Pancreas (tissue), 10 donors: ENCODE measurements at regions not wholly inside any gene's neighbourhood (a gene's known extent, or its start where the extent isn't known, plus 50 kb on each side); places are given as distances from the start of the nearest gene placed in this dataset.

Source experiments
- ATAC-seq, 4 donors: fragments of 200-7000 bp; cut with Tn5 transposase; one replicate each; pipeline versions ENCODE4 v1.8.0 to v1.9.1; 2020; ENCODE audit warnings: mild to moderate bottlenecking in 4 of 4, moderate library complexity in 4 of 4
- DNase-seq, 6 donors: peaks; one replicate each; pipeline ENCODE4 v3.0.0-alpha.2; 2020
- FAIRE-seq: peaks from 2 replicates; lab custom pipeline; 2012; peaks lifted over from hg19 to GRCh38; lab: Jason Lieb, UNC
- H3K27ac ChIP-seq, 4 donors: fragments of 200-600 bp; sonication (generic); 1 replicate in 3 of 4; 2 replicates in 1 of 4; pipeline versions ENCODE4 v1.5.0 to v1.8.0; 2020
- H3K27me3 ChIP-seq, 4 donors: fragments of 200-600 bp; one replicate each; pipeline ENCODE4 v1.8.0; 2021
- H3K36me3 ChIP-seq, 3 donors: fragments of 200-600 bp; sonication (generic) in 1 of 3; one replicate each; pipeline versions ENCODE4 v1.5.0 to v1.8.0; 2020 to 2021
- H3K4me1 ChIP-seq, 3 donors: fragments of 200-600 bp; one replicate each; pipeline ENCODE4 v1.8.0; 2021
- H3K4me3 ChIP-seq, 4 donors: fragments of 200-600 bp; sonication (generic) in 2 of 4; one replicate each; pipeline versions ENCODE4 v1.5.0 to v1.8.0; 2020 to 2021
- H3K9me3 ChIP-seq, 4 donors: fragments of 200-600 bp; one replicate each; pipeline ENCODE4 v1.8.0; 2021
- CTCF ChIP-seq, 4 donors: fragments of 200-600 bp; sonication (generic) in 3 of 4; IDR thresholded peaks; one replicate each; pipeline versions ENCODE4 v1.5.0 to v1.8.0; 2021; ENCODE audit warnings: antibody characterized with exemption in 4 of 4
- WGBS, 2 donors: extraction: QIAGEN DNeasy Blood & Tissue Kit; methylation state at CpG; one replicate each; pipeline ENCODE4 v1.1.7; 2013; 5-methylcytosine and 5-hydroxymethylcytosine counted together
- intact Hi-C, 3 donors: fragments of 100-400 bp; cut with DNase I; formaldehyde crosslinking; loops; one replicate each; pipeline versions ENCODE4 v1.11.1 to v1.14.2; 2022
- donor health status: healthy with polysubstance abuse.
- donor health status: DM: no; HTN: no; CAD: no; lungs with moderate emphysema.
- donor health status: DM: no; HTN: no; CAD: no.
- donor health status: control.
- donor health status: control.
- donor health status: Bipolar disorder and iron deficiency.
- donor health status: DM: yes; HTN: yes; CAD: no.
- donor health status: DM: no; HTN: no; CAD: no.
- donor health status: DM: no; HTN: no; CAD: no.
- donor health status: DM: yes; HTN: yes; CAD: no.

- no peak for FAIRE-seq
- H3K4me3 ChIP-seq = no peak overlapping the region
- intact Hi-C loops = no loop called here
- no peak overlapping the region for H3K27ac ChIP-seq
- ATAC-seq = no peak
- DNase-seq = no peak
- H3K4me1 ChIP-seq = no peaks in the 10 kb centered on the region
- no peaks in the 10 kb centered on the region for H3K36me3 ChIP-seq
- no peaks in the 10 kb centered on the region for H3K27me3 ChIP-seq
- H3K9me3 ChIP-seq = no peaks in the 10 kb centered on the region
- no peak for TF ChIP-seq CTCF (IDR thresholded peaks at IDR 0.05)
These were observed 1105.8 kb downstream of the IGSF11 start for GRCh38 chr3:117928836-117929235.

DNA sequence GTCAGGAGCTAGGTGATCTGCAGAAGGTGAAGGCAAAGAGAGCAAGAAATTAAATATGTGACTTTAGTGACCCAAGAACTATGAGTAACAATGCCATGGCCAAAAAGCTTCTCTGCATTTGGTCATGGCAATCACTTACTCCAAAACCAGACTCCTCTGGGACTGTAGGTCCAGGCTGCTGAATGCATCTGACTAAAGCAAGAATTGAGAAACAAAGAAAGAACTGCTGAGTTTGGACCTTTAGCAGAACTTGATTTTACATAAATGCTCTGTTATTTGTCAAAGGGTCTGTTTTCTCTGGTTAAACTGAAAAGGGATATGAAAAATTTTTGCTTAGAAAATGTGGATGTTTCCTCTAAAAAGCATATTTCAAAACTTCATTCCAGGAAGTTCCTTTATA, 1102.2 kb downstream of the IGSF11 start:
- FAIRE-seq (no peak), ATAC-seq (no peak)
- no peak overlapping the region for H3K27ac ChIP-seq

GRCh38 chr3:117936159-117936558, 1098.5 kb downstream of the IGSF11 start:
- Histone ChIP-seq H3K4me1 (no peaks in the 10 kb centered on the region), H3K36me3 (no peaks in the 10 kb centered on the region), H3K9me3 (no peaks in the 10 kb centered on the region), H3K27ac (no peak overlapping the region), H3K4me3 (no peak overlapping the region), H3K27me3 (no peaks in the 10 kb centered on the region)
- intact Hi-C loops = no loop called here
- DNase-seq = no peak
- no peak for ATAC-seq
- FAIRE-seq = no peak
- TF ChIP-seq CTCF (IDR thresholded peaks at IDR 0.05) = no peak
- WGBS, 2 donors = 65% methylated on average over 4 of the region's 4 CpGs

More for the DNA sequence above, 1102.2 kb downstream of the IGSF11 start:
- H3K27me3 ChIP-seq = no peaks in the 10 kb centered on the region
- no peak for DNase-seq
- H3K4me3 ChIP-seq = no peak overlapping the region
- intact Hi-C loops = no loop called here
- H3K36me3 ChIP-seq = no peaks in the 10 kb centered on the region
- H3K9me3 ChIP-seq = no peaks in the 10 kb centered on the region
- H3K4me1 ChIP-seq = no peaks in the 10 kb centered on the region
- no peak for TF ChIP-seq CTCF (IDR thresholded peaks at IDR 0.05)

DNA sequence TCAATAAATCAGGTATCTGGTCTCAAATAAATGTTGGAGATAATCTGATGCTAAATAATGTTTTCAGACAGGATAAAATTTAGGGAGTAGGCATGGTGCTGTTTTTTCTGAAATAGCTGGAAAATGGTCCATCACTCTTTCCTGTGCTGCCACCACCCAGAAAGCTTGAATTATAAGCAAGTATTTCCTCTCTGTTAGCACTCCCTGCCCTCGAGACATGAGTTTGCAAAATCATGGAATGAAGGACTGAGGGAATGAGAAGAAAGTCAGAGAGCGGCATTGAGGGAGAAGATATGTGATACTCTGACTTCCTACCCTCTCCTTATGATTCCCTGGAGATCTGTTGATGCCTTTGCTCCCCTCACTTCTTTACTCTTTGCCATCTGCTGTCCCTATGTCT, 1095.7 kb downstream of the IGSF11 start:
- H3K27me3 ChIP-seq = no peaks in the 10 kb centered on the region
- FAIRE-seq (no peak), ATAC-seq (no peak), DNase-seq (no peak)
- no peak overlapping the region for H3K27ac ChIP-seq
- H3K4me1 ChIP-seq = no peaks in the 10 kb centered on the region
- TF ChIP-seq CTCF (IDR thresholded peaks at IDR 0.05) = no peak
- WGBS, 2 donors = 88 to 91% methylated on average over 2 of the region's 2 CpGs
- intact Hi-C loops = no loop called here
- no peaks in the 10 kb centered on the region for H3K9me3 ChIP-seq
- H3K4me3 ChIP-seq = no peak overlapping the region
- no peaks in the 10 kb centered on the region for H3K36me3 ChIP-seq

GRCh38 chr3:117939425-117940027, 1095.1 kb downstream of the IGSF11 start:
- H3K4me3 ChIP-seq = no peak overlapping the region
- DNase-seq (no peak), FAIRE-seq (no peak), ATAC-seq (no peak)
- no peak overlapping the region for H3K27ac ChIP-seq
- TF ChIP-seq CTCF (IDR thresholded peaks at IDR 0.05) = no peak
- 93 to 96% methylated on average over 1 of the region's 1 CpG for WGBS, 2 donors
- H3K4me1 ChIP-seq = no peaks in the 10 kb centered on the region
- intact Hi-C loops = no loop called here
- no peaks in the 10 kb centered on the region for H3K9me3 ChIP-seq
- H3K36me3 ChIP-seq = no peaks in the 10 kb centered on the region
- H3K27me3 ChIP-seq = no peaks in the 10 kb centered on the region
